ENCODE measurements at regions not wholly inside any gene's neighbourhood (a gene's known extent, or its start where the extent isn't known, plus 50 kb on each side); places are given as distances from the start of the nearest gene placed in this dataset.

DNA sequence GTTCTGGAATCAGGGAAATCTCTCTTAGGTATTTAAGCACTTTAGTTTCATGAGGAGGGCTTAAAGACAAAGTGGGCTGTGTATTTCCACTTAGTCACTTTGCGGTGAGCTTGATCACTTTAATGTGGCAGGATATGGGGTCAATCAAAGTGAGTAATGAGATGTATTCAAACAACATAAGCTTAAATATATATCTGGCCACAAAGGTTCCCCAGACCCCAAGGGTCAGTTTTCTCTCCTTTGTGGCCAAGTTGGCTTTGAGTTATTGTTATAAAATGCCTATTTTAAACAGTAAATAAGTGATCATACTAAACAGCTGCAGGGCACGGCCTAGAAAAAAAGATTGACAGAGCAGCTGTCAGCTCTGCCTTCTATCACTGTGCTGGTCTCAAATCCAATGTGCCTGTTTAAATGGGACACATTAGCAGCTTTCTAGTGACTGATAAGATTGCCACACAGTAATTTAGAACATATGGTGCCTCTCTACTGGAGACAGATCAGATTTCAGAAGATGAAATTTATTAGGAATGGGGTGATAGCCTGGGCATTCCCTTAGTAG lies 363.9 kb downstream of the AGTPBP1 start:
- no peak for TF ChIP-seq CTCF (IDR thresholded peaks at IDR 0.05)
- TF ChIP-seq SIN3A (IDR thresholded peaks at IDR 0.05; ENCODE audit: borderline replicate concordance, insufficient read depth, low read depth, low read length), result no peak
- TF ChIP-seq POLR2AphosphoS5 (IDR thresholded peaks at IDR 0.05; ENCODE audit: low read depth, low read length), result no peak
- no peak for TF ChIP-seq REST (IDR thresholded peaks at IDR 0.05; ENCODE audit: insufficient read depth in 1 of 2, low read depth in 2 of 2, low read length in 1 of 2)
